Loucy (cell line): ENCODE measurements at regions not wholly inside any gene's neighbourhood (a gene's known extent, or its start where the extent isn't known, plus 50 kb on each side); places are given as distances from the start of the nearest gene placed in this dataset.
A peak's percentile ranks its signal among the peaks of the same experiment; 100 is the strongest.

Source experiments
- H2AFZ ChIP-seq: fragments of 200-600 bp; sonication (generic); 2 replicates; pipeline ENCODE4 v1.6.0; 2016; ENCODE audit warnings: antibody characterized with exemption, mild to moderate bottlenecking, low read length, moderate library complexity
- H3F3A ChIP-seq: fragments of 200-600 bp; 2 replicates; pipeline ENCODE4 v1.6.0; 2016; ENCODE audit warnings: antibody characterized with exemption, low read depth, mild to moderate bottlenecking
- H3K27me3 ChIP-seq: fragments of 200-600 bp; sonication (generic); 2 replicates; pipeline ENCODE4 v1.6.1; 2014; ENCODE audit warnings: low read length, mild to moderate bottlenecking; ENCODE audit not compliant: insufficient read depth, poor library complexity, severe bottlenecking
- H3K36me3 ChIP-seq: fragments of 200-600 bp; sonication (generic); 2 replicates; pipeline ENCODE4 v1.6.1; 2016; ENCODE audit warnings: low read length; ENCODE audit not compliant: insufficient read depth
- H3K4me1 ChIP-seq: fragments of 200-600 bp; sonication (generic); 2 replicates; pipeline ENCODE4 v1.5.1; 2014; ENCODE audit warnings: low read length, mild to moderate bottlenecking; ENCODE audit not compliant: insufficient read depth, poor library complexity, severe bottlenecking
- H3K4me2 ChIP-seq: fragments of 200-600 bp; sonication (generic); 2 replicates; pipeline ENCODE4 v1.6.0; 2014; ENCODE audit warnings: antibody characterized with exemption, low read length, low read depth, mild to moderate bottlenecking; ENCODE audit not compliant: poor library complexity, severe bottlenecking
- H3K4me3 ChIP-seq: fragments of 200-600 bp; sonication (generic); 2 replicates; pipeline ENCODE4 v1.5.1; 2014; ENCODE audit warnings: low read length, mild to moderate bottlenecking, mixed read lengths; ENCODE audit not compliant: poor library complexity, severe bottlenecking
- H3K79me2 ChIP-seq: fragments of 200-600 bp; sonication (generic); 2 replicates; pipeline ENCODE4 v1.6.1; 2014; ENCODE audit warnings: low read length; ENCODE audit not compliant: insufficient read depth
- H3K9ac ChIP-seq: fragments of 200-600 bp; sonication (generic); 2 replicates; pipeline ENCODE4 v1.6.0; 2014; ENCODE audit warnings: mild to moderate bottlenecking, low read depth, low read length, moderate library complexity; ENCODE audit not compliant: poor library complexity, severe bottlenecking
- H3K9me2 ChIP-seq: fragments of 200-600 bp; sonication (generic); replicated peaks from 2 replicates; pipeline ENCODE4 v1.6.1; 2016; ENCODE audit warnings: low read depth, low read length, mixed read lengths
- H3K9me3 ChIP-seq: fragments of 200-600 bp; sonication (generic); 2 replicates; pipeline ENCODE4 v1.6.1; 2014; ENCODE audit warnings: mild to moderate bottlenecking, antibody characterized with exemption, low read length, low read depth; ENCODE audit not compliant: insufficient read depth
- H4K20me1 ChIP-seq: fragments of 200-600 bp; sonication (generic); 2 replicates; pipeline ENCODE4 v1.6.0; 2014; ENCODE audit warnings: antibody characterized with exemption, low read length, mild to moderate bottlenecking; ENCODE audit not compliant: insufficient read depth, poor library complexity, severe bottlenecking
- CTCF ChIP-seq: fragments of 200-600 bp; sonication (generic); conservative IDR thresholded peaks from 2 replicates; pipeline ENCODE4 v1.5.1; 2014; ENCODE audit warnings: mild to moderate bottlenecking, antibody characterized with exemption, low read length
- EZH2phosphoT487 ChIP-seq: fragments of 200-600 bp; IDR thresholded peaks from 2 replicates; pipeline ENCODE4 v1.6.1; 2018; ENCODE audit warnings: antibody characterized with exemption, mild to moderate bottlenecking, moderate library complexity, borderline replicate concordance

GRCh38 chr16:85984947-85985451 is 86.0 kb downstream of the IRF8 start:
- H3K4me1 ChIP-seq = no peaks in the 10 kb centered on the region
- no peaks in the 10 kb centered on the region for H3K36me3 ChIP-seq
- TF ChIP-seq EZH2phosphoT487 = no peak
- no peak for TF ChIP-seq CTCF
- H3K9me3 ChIP-seq = no peaks in the 10 kb centered on the region
- no peaks in the 10 kb centered on the region for H3K79me2 ChIP-seq
- no peak overlapping the region for H3K9ac ChIP-seq
- no peak overlapping the region for H3K4me2 ChIP-seq
- H3K4me3 ChIP-seq = no peak overlapping the region
- no peaks in the 10 kb centered on the region for H3K9me2 ChIP-seq
- no peaks in the 10 kb centered on the region for H3F3A ChIP-seq
- H2AFZ ChIP-seq = no peak overlapping the region
- no peaks in the 10 kb centered on the region for H3K27me3 ChIP-seq
- H4K20me1 ChIP-seq = no peaks in the 10 kb centered on the region

- Histone ChIP-seq H3K9me3 (no peaks in the 10 kb centered on the region), H3K36me3 (no peaks in the 10 kb centered on the region), H2AFZ (peak overlapping the region; percentile 71), H3K9ac (no peak overlapping the region), H4K20me1 (no peaks in the 10 kb centered on the region), H3F3A (no peaks in the 10 kb centered on the region), H3K4me3 (peak overlapping the region; percentile 42), H3K27me3 (no peaks in the 10 kb centered on the region), H3K4me2 (peak overlapping the region; percentile 58), H3K4me1 (no peaks in the 10 kb centered on the region), H3K79me2 (no peaks in the 10 kb centered on the region), H3K9me2 (no peaks in the 10 kb centered on the region)
- TF ChIP-seq EZH2phosphoT487 (no peak), CTCF (no peak; the same call in 1 of the 2 replicates)
Measured at GRCh38 chr16:85986931-85987749, 88.2 kb downstream of the IRF8 start.

GRCh38 chr16:85987750-85988078 is 88.8 kb downstream of the IRF8 start:
- Histone ChIP-seq H3K9me2 (no peaks in the 10 kb centered on the region), H3F3A (no peaks in the 10 kb centered on the region), H3K9me3 (no peaks in the 10 kb centered on the region), H2AFZ (no peak overlapping the region), H4K20me1 (no peaks in the 10 kb centered on the region), H3K36me3 (no peaks in the 10 kb centered on the region), H3K4me1 (no peaks in the 10 kb centered on the region), H3K9ac (no peak overlapping the region), H3K4me2 (no peak overlapping the region), H3K4me3 (no peak overlapping the region), H3K27me3 (no peaks in the 10 kb centered on the region), H3K79me2 (no peaks in the 10 kb centered on the region)
- TF ChIP-seq EZH2phosphoT487 (no peak), CTCF (peak; percentile 21; the same call in 1 of the 2 replicates)
